Stimulated activated CD8-positive, alpha-beta memory T cell treated with anti-CD3 and anti-CD28 coated beads, Interleukin-7, amount 100 ng/mL, for 1 hour (primary cell): ENCODE measurements at regions not wholly inside any gene's neighbourhood (a gene's known extent, or its start where the extent isn't known, plus 50 kb on each side); places are given as distances from the start of the nearest gene placed in this dataset.

Experiments
- DNase-seq, 2 donors: peaks; one replicate each; pipeline ENCODE4 v3.0.0-alpha.2; 2020; ENCODE audit warnings: low read depth in 2 of 2

DNA sequence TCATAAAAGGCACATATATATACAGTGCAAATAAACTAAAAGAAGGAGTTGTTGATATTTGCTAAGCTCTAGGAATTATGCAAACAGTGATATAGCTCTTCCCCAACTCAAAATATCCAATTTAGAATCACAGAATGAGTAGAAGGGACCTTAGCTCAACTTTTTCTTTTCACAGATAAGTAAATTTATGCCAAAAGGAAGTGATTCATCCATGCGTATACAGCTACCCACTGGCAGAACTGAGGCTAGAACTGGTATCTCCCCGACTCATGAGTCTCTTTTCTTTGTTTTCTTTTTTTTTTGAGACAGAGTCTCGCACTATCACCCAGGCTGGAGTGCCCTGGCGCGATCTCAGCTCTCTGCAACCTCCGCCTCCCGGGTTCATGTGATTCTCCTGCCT is 54.2 kb upstream of the SVIL start:
- DNase-seq, result no peak

DNA sequence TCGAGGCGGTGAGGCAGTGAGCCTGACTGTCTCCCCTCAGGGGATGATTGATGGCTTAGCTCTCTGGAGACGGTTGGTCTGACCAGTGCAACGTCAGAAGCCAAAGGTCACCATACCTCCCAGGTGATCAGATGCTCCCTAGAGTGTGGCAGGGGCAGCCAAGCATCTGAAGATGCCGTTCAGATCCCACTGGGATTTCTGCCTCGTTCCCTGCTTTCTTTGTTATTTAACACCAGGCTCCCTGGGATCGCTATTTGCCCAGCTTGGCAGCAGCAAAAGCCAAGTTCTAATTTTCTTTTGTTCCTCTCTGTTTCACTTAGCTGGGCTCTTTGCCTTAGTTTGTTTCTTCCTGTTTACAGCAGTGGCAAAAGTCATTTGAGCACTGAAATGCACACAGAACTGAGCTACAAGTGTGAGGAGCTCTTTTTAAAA is 53.5 kb upstream of the SVIL start:
- no peak for DNase-seq

DNA sequence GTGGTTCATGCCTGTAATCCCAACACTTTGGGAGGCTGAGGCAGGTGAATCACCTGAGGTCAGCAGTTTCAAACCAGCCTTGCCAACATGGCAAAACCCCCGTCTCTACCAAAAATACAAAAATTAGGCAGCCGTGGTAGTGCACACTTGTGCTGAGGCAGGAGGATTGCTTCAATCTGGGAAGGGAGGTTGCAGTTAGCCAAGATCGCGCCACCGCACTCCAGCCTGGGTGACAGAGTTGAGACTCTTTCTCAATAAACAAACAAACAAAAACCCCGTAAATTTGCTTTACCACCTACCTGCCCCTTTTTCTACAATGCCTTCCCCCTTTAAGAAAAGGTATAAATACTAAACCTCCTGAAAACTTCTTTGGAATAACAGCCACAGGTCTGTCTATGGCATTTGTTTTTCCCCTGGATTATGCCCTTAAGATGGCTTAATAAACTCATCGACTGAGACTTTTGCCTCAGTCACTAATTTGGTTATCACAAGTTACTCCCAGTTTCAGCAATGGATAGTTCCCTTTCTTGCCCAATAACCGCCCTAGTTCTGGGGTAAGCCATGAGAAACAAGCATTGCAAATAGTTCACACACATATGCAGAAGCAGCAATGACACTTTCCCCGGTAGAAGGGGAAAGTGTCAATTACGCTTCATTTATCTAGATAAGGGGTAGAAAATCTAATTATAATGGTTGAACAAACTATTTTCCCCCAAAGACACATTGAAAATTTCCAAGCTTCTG is 52.8 kb upstream of the SVIL start:
- no peak for DNase-seq

DNA sequence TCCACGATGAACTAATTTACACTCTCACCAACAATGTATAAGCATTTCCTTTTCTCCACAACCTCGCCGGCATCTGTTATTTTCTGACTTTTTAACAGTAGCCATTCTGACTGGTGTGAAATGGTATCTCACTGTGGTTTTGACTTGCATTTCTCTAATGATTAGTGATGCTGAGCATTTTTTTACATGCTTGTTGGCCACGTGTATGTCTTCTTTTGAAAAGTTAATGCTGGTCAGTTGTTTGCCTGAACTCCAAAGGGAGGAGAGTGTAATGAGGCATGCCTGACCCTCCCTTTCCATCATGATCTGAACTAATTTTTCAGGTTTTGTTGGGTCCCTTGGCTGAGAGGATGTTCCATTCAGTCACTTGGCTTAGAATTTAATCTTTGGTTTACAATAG is 50.7 kb upstream of the SVIL start:
- DNase-seq, result no peak
